K562 (cell line): ENCODE measurements at regions not wholly inside any gene's neighbourhood (a gene's known extent, or its start where the extent isn't known, plus 50 kb on each side); places are given as distances from the start of the nearest gene placed in this dataset.

Experiments used
- ATAC-seq: fragments of 200-7000 bp; cut with Tn5 transposase; 3 replicates; pipeline ENCODE4 v1.9.1; 2020; ENCODE audit warnings: moderate library complexity
- BruUV-seq: library from RNA; stranded (reverse); fragments of 400-500 nt; replicated peaks from 2 replicates; lab custom pipeline; 2021; lab: Mats Ljungman, UMichigan
- CTCF ChIA-PET: fragments of 300-600 bp; formaldehyde crosslinking; extraction: SDS; loops from one replicate; lab custom pipeline; 2021; ENCODE audit warnings: low intra/inter-chr PET ratio; lab: Yijun Ruan, JAX
- POLR2A ChIA-PET: fragments of 300-600, 350-650 bp; sonication (Branson Sonifier 250); formaldehyde crosslinking; extraction: SDS; loops from one replicate; lab custom pipeline; 2021; ENCODE audit warnings: antibody characterized with exemption, inconsistent platforms; lab: Yijun Ruan, JAX
- DNase-seq, 4 experiments: peaks; one replicate each; pipeline versions ENCODE4 v3.0.0 to v3.0.0-alpha.2; 2011 to 2018; ENCODE audit warnings: low spot score in 3 of 4, mixed read lengths in 3 of 4; ENCODE audit errors: extremely low read depth in 1 of 4
- FAIRE-seq: peaks from 2 replicates; lab custom pipeline; 2011; peaks lifted over from hg19 to GRCh38; lab: Jason Lieb, UNC
- H2AFZ ChIP-seq: 2 replicates; pipeline ENCODE4 v1.6.0; 2011; ENCODE audit warnings: low read depth, low read length, control low read depth, inconsistent platforms
- H3K27ac ChIP-seq: fragments of 200-600 bp; 3 replicates; pipeline ENCODE4 v1.8.0; 2011; ENCODE audit warnings: low read depth, mild to moderate bottlenecking, control low read depth, inconsistent platforms, low read length, moderate library complexity, mixed read lengths; ENCODE audit errors: extremely low read depth
- H3K27me3 ChIP-seq, 2 experiments: fragments of 300-600 bp in 1 of 2; 2 replicates in 1 of 2; 3 replicates in 1 of 2; pipeline versions ENCODE4 v1.6.0 to v1.8.0; 2011; ENCODE audit warnings: inconsistent platforms in 2 of 2, low read length in 2 of 2, mild to moderate bottlenecking in 1 of 2, mixed read lengths in 1 of 2, moderate library complexity in 1 of 2; ENCODE audit not compliant: control insufficient read depth in 2 of 2, insufficient read depth in 2 of 2
- H3K36me3 ChIP-seq: fragments of 300-600 bp; 3 replicates; pipeline ENCODE4 v1.8.0; 2011; ENCODE audit warnings: mild to moderate bottlenecking, low read length, inconsistent platforms; ENCODE audit not compliant: control insufficient read depth, insufficient read depth
- H3K4me1 ChIP-seq, 2 experiments: fragments of 200-600 bp in 1 of 2; replicated peaks in 1 of 2; 2 replicates in 1 of 2; 3 replicates in 1 of 2; pipeline versions ENCODE4 v1.5.1 to v1.8.0; 2011; ENCODE audit warnings: inconsistent platforms in 2 of 2, low read length in 2 of 2, mild to moderate bottlenecking in 1 of 2, mixed read lengths in 1 of 2, moderate library complexity in 1 of 2; ENCODE audit not compliant: control insufficient read depth in 2 of 2, insufficient read depth in 2 of 2
- H3K4me2 ChIP-seq: 2 replicates; pipeline ENCODE4 v1.6.1; 2011; ENCODE audit warnings: low read length, control low read depth, inconsistent platforms, mixed read lengths; ENCODE audit not compliant: insufficient read depth
- H3K4me3 ChIP-seq: fragments of 200-600 bp; sonication (generic), shearing (Covaris generic); 2 replicates; pipeline ENCODE4 v1.5.1; 2016; ENCODE audit warnings: control low read depth, inconsistent platforms
- H3K79me2 ChIP-seq: fragments of 200-600 bp; 3 replicates; pipeline ENCODE4 v1.8.0; 2011; ENCODE audit warnings: low read length, inconsistent platforms; ENCODE audit not compliant: control insufficient read depth, insufficient read depth
- H3K9ac ChIP-seq, 2 experiments: 2 replicates each; pipeline versions ENCODE4 v1.6.0 to v1.6.1; 2011; ENCODE audit warnings: low read depth in 2 of 2, low read length in 2 of 2, control low read depth in 1 of 2, inconsistent platforms in 1 of 2, mild to moderate bottlenecking in 1 of 2, mixed read lengths in 1 of 2; ENCODE audit not compliant: insufficient read depth in 1 of 2
- H3K9me1 ChIP-seq: one replicate; pipeline ENCODE4 v1.6.0; 2011; ENCODE audit warnings: inconsistent platforms, mild to moderate bottlenecking, low read length, moderate library complexity; ENCODE audit not compliant: control insufficient read depth, insufficient read depth
- H3K9me3 ChIP-seq: replicated peaks from 2 replicates; pipeline ENCODE4 v1.5.1; 2011; ENCODE audit warnings: low read depth, low read length, inconsistent platforms; ENCODE audit not compliant: control insufficient read depth, insufficient read depth
- H4K20me1 ChIP-seq: replicated peaks from 2 replicates; pipeline ENCODE4 v1.6.1; 2011; ENCODE audit warnings: low read length, inconsistent platforms, mixed read lengths; ENCODE audit not compliant: control insufficient read depth, insufficient read depth
- ARID1B ChIP-seq: fragments of 450-650 bp; IDR thresholded peaks from 2 replicates; pipeline ENCODE4 v1.6.1; 2016; ENCODE audit warnings: antibody characterized with exemption, mild to moderate bottlenecking, inconsistent platforms
- BRCA1 ChIP-seq, 2 experiments: fragments of 450-650 bp in 1 of 2; sonication (generic) in 1 of 2; formaldehyde crosslinking in 1 of 2; IDR thresholded peaks; 2 replicates each; pipeline versions ENCODE4 v1.5.0 to v1.6.1; 2017 to 2020; ENCODE audit warnings: mild to moderate bottlenecking in 1 of 2, missing genetic modification reagents in 1 of 2
- C11orf30 ChIP-seq: fragments of 450-650 bp; IDR thresholded peaks from 2 replicates; pipeline ENCODE4 v1.6.1; 2016; ENCODE audit warnings: low read depth, mild to moderate bottlenecking
- CBFA2T2 ChIP-seq: fragments of 450-650 bp; conservative IDR thresholded peaks from 2 replicates; pipeline ENCODE4 v1.6.1; 2017; ENCODE audit warnings: mild to moderate bottlenecking
- CBX5 ChIP-seq: IDR thresholded peaks from 2 replicates; pipeline ENCODE4 v1.6.1; 2014; ENCODE audit warnings: low read depth, borderline replicate concordance
- GABPA ChIP-seq: fragments of 200-800 bp; sonication (Bioruptor generic); conservative IDR thresholded peaks from 2 replicates; pipeline ENCODE4 v1.6.1; 2016; ENCODE audit warnings: low read depth, missing genetic modification characterization, missing compliant biosample characterization
- HMG20B ChIP-seq: fragments of 250-450 bp; sonication (Bioruptor Pico); IDR thresholded peaks from 2 replicates; pipeline ENCODE4 v1.5.0; 2021; ENCODE audit warnings: mild to moderate bottlenecking
- JUND ChIP-seq, 2 experiments: IDR thresholded peaks; 2 replicates in 1 of 2; 3 replicates in 1 of 2; pipeline ENCODE4 v1.6.1; 2011; ENCODE audit warnings: borderline replicate concordance in 2 of 2, low read depth in 2 of 2, low read length in 2 of 2, improper control_type of control experiment in 1 of 2, missing biosample characterization in 1 of 2, missing genetic modification characterization in 1 of 2, missing genetic modification reagents in 1 of 2
- MEIS2 ChIP-seq: fragments of 450-650 bp; IDR thresholded peaks from 2 replicates; pipeline ENCODE4 v1.6.1; 2014; ENCODE audit warnings: mild to moderate bottlenecking; ENCODE audit not compliant: partially characterized antibody
- MTF1 ChIP-seq: fragments of 250-450 bp; sonication (Bioruptor Pico); IDR thresholded peaks from 2 replicates; pipeline ENCODE4 v1.9.0; 2021; ENCODE audit warnings: moderate library complexity, mild to moderate bottlenecking, inconsistent platforms, borderline replicate concordance
- NR2F6 ChIP-seq: fragments of 450-650 bp; formaldehyde crosslinking; IDR thresholded peaks from 2 replicates; pipeline ENCODE4 v1.4.0; 2020; ENCODE audit warnings: mild to moderate bottlenecking
- PCBP1 ChIP-seq: fragments of 200-400 bp; formaldehyde crosslinking; IDR thresholded peaks from 2 replicates; pipeline ENCODE4 v1.6.1; 2018; ENCODE audit warnings: mild to moderate bottlenecking, low read depth, low read length; ENCODE audit not compliant: poor library complexity, severe bottlenecking
- PTBP1 ChIP-seq: fragments of 200-400 bp; formaldehyde crosslinking; IDR thresholded peaks from 2 replicates; pipeline ENCODE4 v1.6.1; 2017; ENCODE audit warnings: low read depth, low read length
- RFX7 ChIP-seq: fragments of 250-450 bp; sonication (Bioruptor Pico); IDR thresholded peaks from 2 replicates; pipeline ENCODE4 v1.5.1; 2021; ENCODE audit warnings: mild to moderate bottlenecking
- SAFB2 ChIP-seq: fragments of 200-400 bp; formaldehyde crosslinking; IDR thresholded peaks from 2 replicates; pipeline ENCODE4 v1.6.1; 2018; ENCODE audit warnings: borderline replicate concordance, low read length, low read depth, moderate library complexity; ENCODE audit not compliant: severe bottlenecking
- TBL1XR1 ChIP-seq, 2 experiments: IDR thresholded peaks; 2 replicates each; pipeline ENCODE4 v1.6.1; 2012; ENCODE audit warnings: improper control_type of control experiment in 2 of 2, low read length in 2 of 2, mild to moderate bottlenecking in 1 of 2
- ZEB2 ChIP-seq: fragments of 450-650 bp; IDR thresholded peaks from 2 replicates; pipeline ENCODE4 v1.6.1; 2016
- ZNF3 ChIP-seq: fragments of 250-450 bp; sonication (Bioruptor Pico); IDR thresholded peaks from 2 replicates; pipeline ENCODE4 v1.5.0; 2021; ENCODE audit warnings: mild to moderate bottlenecking, moderate library complexity
- ZNF408 ChIP-seq: fragments of 250-450 bp; sonication (Bioruptor Pico); IDR thresholded peaks from 2 replicates; pipeline ENCODE4 v1.4.0; 2020; ENCODE audit warnings: low read depth, mild to moderate bottlenecking, moderate library complexity
- ZNF717 ChIP-seq: fragments of 250-450 bp; sonication (Bioruptor Pico); IDR thresholded peaks from 2 replicates; pipeline ENCODE4 v1.5.0; 2021
- ZZZ3 ChIP-seq: fragments of 450-650 bp; IDR thresholded peaks from 2 replicates; pipeline ENCODE4 v1.6.1; 2016; ENCODE audit warnings: antibody characterized with exemption, mild to moderate bottlenecking, moderate library complexity
- WGBS: fragments of 100-300 bp; shearing (Covaris generic); methylation state at CpG from one replicate; pipeline ENCODE4 v1.1.6; 2016; ENCODE audit warnings: low coverage, mixed read lengths; ENCODE audit not compliant: insufficient coverage; ENCODE audit errors: missing lambda C conversion rate; 5-methylcytosine and 5-hydroxymethylcytosine counted together
- in situ Hi-C: fragments of 300-500 bp; cut with MboI; formaldehyde crosslinking; loops from 4 replicates; pipeline ENCODE4 v1.15.0; 2018; ENCODE audit warnings: inconsistent platforms, mixed read lengths
- intact Hi-C: fragments of 100-400 bp; cut with micrococcal nuclease; formaldehyde crosslinking; loops from 2 replicates; pipeline ENCODE4 v1.14.2; 2022
- TF ChIP-seq, protein P1 (sequence below): fragments of 450-650 bp; formaldehyde crosslinking; IDR thresholded peaks from 2 replicates; pipeline ENCODE4 v1.4.0; 2022; ENCODE audit warnings: mild to moderate bottlenecking, moderate library complexity

GRCh38 chr14:44417809-44418208, 89.3 kb downstream of the FSCB start (continued):
- TF ChIP-seq TBL1XR1 (IDR thresholded peaks at IDR 0.05; ENCODE audit: low read length in 2 of 2) = no peak
- no peak for TF ChIP-seq ARID1B
- TF ChIP-seq JUND (IDR thresholded peaks at IDR 0.05; ENCODE audit: borderline replicate concordance, low read depth, low read length) = no peak
- no peak for TF ChIP-seq JUND (tag; IDR thresholded peaks at IDR 0.05; ENCODE audit: borderline replicate concordance, low read depth, low read length)
- TF ChIP-seq, protein P1, sequence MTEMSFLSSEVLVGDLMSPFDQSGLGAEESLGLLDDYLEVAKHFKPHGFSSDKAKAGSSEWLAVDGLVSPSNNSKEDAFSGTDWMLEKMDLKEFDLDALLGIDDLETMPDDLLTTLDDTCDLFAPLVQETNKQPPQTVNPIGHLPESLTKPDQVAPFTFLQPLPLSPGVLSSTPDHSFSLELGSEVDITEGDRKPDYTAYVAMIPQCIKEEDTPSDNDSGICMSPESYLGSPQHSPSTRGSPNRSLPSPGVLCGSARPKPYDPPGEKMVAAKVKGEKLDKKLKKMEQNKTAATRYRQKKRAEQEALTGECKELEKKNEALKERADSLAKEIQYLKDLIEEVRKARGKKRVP (CRISPR knock-in tag) = no peak
- TF ChIP-seq CBX5 = no peak
- TF ChIP-seq MTF1 (CRISPR knock-in tag) = no peak
- no peak for TF ChIP-seq RFX7
- TF ChIP-seq ZEB2 = no peak
- TF ChIP-seq ZNF408 (CRISPR knock-in tag) = no peak
- TF ChIP-seq PTBP1 = no peak
- TF ChIP-seq ZNF717 = no peak

GRCh38 chr14:44414646-44415045, 92.4 kb downstream of the FSCB start:
- Histone ChIP-seq H3K27me3 (no peaks in the 10 kb centered on the region), H3K36me3 (no peaks in the 10 kb centered on the region), H3K27ac (no peak overlapping the region), H3K4me2 (no peak overlapping the region), H4K20me1 (no peaks in the 10 kb centered on the region), H3K9me1 (no peaks in the 10 kb centered on the region), H3K9me3 (no peaks in the 10 kb centered on the region), H3K4me1 (no peaks in the 10 kb centered on the region), H3K9ac (no peak overlapping the region), H3K79me2 (no peaks in the 10 kb centered on the region), H2AFZ (no peak overlapping the region), H3K4me3 (no peak overlapping the region)
- ChIA-PET CTCF (no interaction called here), POLR2A (no interaction called here)
- intact Hi-C loops = no loop called here
- DNase-seq (no peak), FAIRE-seq (no peak), ATAC-seq (no peak)
- in situ Hi-C loops = no loop called here
- BruUV-seq = no TSS peak
- WGBS = 7% methylated on average over 1 of the region's 1 CpG
- no peak for TF ChIP-seq NR2F6 (CRISPR knock-in tag)
- no peak for TF ChIP-seq MEIS2
- TF ChIP-seq ZZZ3 = no peak
- TF ChIP-seq GABPA (tag) = no peak
- TF ChIP-seq C11orf30 = no peak
- no peak for TF ChIP-seq ZNF3 (CRISPR knock-in tag)
- no peak for TF ChIP-seq PCBP1
- TF ChIP-seq HMG20B (CRISPR knock-in tag) = no peak
- no peak for TF ChIP-seq BRCA1 (IDR thresholded peaks at IDR 0.05)
- no peak for TF ChIP-seq BRCA1 (CRISPR knock-in tag; IDR thresholded peaks at IDR 0.05)
- TF ChIP-seq SAFB2 = no peak
- TF ChIP-seq CBFA2T2 = no peak
